ENCODE measurements at regions not wholly inside any gene's neighbourhood (a gene's known extent, or its start where the extent isn't known, plus 50 kb on each side); places are given as distances from the start of the nearest gene placed in this dataset.

GRCh38 chr1:194600716-194601115, 1414.3 kb upstream of the B3GALT2 start:
- H3K4me3 ChIP-seq (ENCODE audit: control insufficient read depth, low read depth, low read length), result no peak overlapping the region
- no peak for TF ChIP-seq CTCF (IDR thresholded peaks at IDR 0.05; ENCODE audit: control insufficient read depth, insufficient read depth, low read depth, low read length, missing control alignments)
- no peak for DNase-seq (ENCODE audit: low read depth)

DNA sequence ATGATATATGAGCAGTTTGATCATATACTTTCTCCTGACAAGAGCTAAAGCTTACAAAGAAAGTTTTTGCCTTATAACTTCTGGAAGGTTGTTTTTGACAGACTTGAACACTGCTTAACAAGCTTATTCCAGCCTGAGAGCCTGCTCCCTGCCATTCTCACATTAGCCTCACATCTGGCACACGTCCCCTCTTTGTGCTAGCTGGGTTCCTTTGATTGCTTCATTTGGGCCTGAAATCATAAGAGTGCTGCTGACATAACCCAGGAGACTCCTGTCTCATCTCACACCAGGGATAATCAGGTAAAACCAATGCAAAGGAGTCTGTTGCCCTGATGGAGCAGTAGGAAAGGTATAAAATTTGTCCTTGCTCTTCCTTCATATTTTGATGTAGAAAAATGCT, 1411.7 kb upstream of the B3GALT2 start:
- no peak for DNase-seq (ENCODE audit: low read depth)
- H3K4me3 ChIP-seq (ENCODE audit: control insufficient read depth, low read depth, low read length), result no peak overlapping the region
- no peak for TF ChIP-seq CTCF (IDR thresholded peaks at IDR 0.05; ENCODE audit: control insufficient read depth, insufficient read depth, low read depth, low read length, missing control alignments)

GRCh38 chr1:194586302-194586701, 1399.9 kb upstream of the B3GALT2 start:
- DNase-seq (ENCODE audit: low read depth), result no peak
- no peak overlapping the region for H3K4me3 ChIP-seq (ENCODE audit: control insufficient read depth, low read depth, low read length)
- no peak for TF ChIP-seq CTCF (IDR thresholded peaks at IDR 0.05; ENCODE audit: control insufficient read depth, insufficient read depth, low read depth, low read length, missing control alignments)

DNA sequence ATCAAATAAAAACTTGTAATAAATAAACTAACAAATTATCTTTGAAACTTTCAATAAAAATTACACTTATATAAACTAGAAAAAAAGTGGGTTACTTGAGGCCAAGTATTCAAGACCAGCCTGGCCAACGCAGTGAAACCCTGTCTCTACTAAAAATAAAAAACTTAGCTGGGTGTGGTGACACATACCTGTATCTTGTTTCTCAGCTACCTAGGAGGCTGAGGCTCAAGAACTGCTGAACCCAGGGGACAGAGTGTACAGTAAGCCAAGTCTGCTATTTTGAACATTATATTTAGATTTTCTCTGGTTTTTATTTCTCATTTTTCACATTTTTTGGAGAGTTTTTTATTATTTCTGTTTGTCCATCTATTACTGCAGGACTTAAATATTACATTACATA, 1397.6 kb upstream of the B3GALT2 start:
- no peak for DNase-seq (ENCODE audit: low read depth)
- no peak for TF ChIP-seq CTCF (IDR thresholded peaks at IDR 0.05; ENCODE audit: control insufficient read depth, insufficient read depth, low read depth, low read length, missing control alignments)
- no peak overlapping the region for H3K4me3 ChIP-seq (ENCODE audit: control insufficient read depth, low read depth, low read length)

DNA sequence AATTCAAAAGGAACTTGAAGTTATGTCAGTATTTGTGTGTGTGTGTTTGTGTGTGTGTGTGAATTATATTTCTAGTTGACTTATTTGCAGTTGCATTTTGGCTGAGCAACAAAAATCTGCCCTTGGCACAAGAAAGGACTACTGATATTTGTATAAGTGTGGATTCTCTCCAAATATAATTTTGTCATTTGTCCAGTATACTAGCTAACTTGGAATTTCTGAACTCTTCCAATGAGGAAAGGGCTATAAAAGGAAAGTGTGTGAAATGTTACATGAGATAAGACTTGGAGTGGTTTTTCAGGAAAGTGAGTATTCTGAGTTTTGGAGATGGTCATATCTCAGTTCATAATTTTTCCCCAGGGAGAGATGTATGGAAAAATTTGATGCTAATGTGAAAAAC, 1384.1 kb upstream of the B3GALT2 start:
- DNase-seq (ENCODE audit: low read depth), result no peak

DNA sequence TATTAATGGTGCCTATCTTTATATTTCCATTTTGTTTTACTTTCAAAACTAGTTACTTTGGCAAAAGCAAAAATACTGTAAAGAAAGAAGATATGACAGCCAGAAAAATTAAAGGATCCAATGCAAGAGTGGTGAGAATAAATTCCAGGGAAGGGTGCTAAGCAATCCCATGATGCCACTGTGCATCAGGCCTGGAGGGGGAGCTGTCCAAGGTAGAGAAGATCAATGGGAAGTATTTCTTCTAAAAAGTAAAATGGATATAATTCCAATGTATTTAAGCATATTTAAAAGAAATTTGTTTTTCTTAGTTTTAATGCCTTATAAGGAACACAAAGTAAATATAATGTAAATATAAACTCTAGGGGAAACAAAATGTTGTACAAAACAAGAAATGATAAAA, 1382.2 kb upstream of the B3GALT2 start:
- TF ChIP-seq CTCF (IDR thresholded peaks at IDR 0.05; ENCODE audit: control insufficient read depth, insufficient read depth, low read depth, low read length, missing control alignments), result no peak
- no peak for DNase-seq (ENCODE audit: low read depth)
- H3K4me3 ChIP-seq (ENCODE audit: control insufficient read depth, low read depth, low read length), result no peak overlapping the region

More for the DNA sequence above, 1384.1 kb upstream of the B3GALT2 start:
- no peak overlapping the region for H3K4me3 ChIP-seq (ENCODE audit: control insufficient read depth, low read depth, low read length)
- TF ChIP-seq CTCF (IDR thresholded peaks at IDR 0.05; ENCODE audit: control insufficient read depth, insufficient read depth, low read depth, low read length, missing control alignments), result no peak

- no peak for DNase-seq (ENCODE audit: low read depth)
- H3K4me3 ChIP-seq (ENCODE audit: control insufficient read depth, low read depth, low read length), result no peak overlapping the region
- no peak for TF ChIP-seq CTCF (IDR thresholded peaks at IDR 0.05; ENCODE audit: control insufficient read depth, insufficient read depth, low read depth, low read length, missing control alignments)
Observed at GRCh38 chr1:194548071-194548470, 1361.7 kb upstream of the B3GALT2 start.

Data from AG09309 (cell line).